Fibroblast of skin of right biceps (primary cell): ENCODE measurements at regions not wholly inside any gene's neighbourhood (a gene's known extent, or its start where the extent isn't known, plus 50 kb on each side); places are given as distances from the start of the nearest gene placed in this dataset.

Experiments used
- DNase-seq: peaks from one replicate; pipeline ENCODE4 v3.0.0-alpha.2; 2013

DNA sequence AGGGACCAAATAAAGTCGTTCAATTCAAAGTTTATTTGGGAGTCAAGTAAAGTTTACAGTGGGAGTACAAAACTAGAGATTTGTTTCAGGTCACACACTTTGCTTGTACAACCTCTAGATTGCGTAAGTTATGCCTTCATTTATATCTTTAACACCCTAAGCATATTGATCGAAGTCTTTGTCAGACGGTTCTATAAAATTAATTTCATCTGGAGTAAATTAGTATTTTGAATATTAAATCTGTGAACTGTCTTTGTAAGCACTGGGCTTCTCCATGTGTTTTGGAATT is 119.7 kb downstream of the ACAA2 start:
- DNase-seq, result no peak

DNA sequence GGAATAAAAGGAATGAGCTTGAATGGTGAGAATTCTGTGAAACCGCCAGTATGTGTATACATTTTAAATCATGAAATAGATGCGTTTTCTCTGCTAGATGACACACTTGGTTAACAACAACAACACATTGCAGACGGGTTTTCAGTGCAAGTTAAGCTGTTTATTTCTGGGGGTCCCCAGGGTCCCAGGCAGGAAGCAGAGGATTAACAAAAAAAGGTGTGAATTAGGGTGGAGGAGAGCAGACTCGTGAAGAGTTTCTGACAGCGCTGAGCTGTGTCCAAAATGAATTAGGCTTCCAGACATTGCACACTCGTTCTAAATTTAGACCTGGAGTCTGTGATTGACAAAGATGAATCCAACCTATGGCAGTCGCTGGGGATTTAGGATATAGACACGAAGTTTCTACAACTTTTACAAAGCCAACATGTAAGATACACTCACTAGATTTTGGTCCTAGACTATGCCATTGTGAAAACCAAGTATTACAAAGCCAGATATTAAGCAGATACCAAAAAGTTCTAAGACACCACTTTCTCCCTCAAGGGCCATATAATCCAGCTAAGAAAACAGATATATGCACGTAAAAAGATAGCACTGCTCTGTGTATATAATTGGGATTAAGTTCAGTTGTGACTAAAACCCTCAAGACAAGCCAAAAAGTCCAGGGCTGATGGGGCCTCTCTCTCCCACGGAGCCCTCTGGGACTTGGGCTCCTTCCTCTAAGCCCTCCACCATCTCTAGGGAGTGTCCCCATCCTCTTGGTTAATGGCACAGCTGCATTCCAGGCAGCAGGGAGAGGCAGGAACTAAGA is 120.2 kb downstream of the ACAA2 start:
- peak; percentile 27 for DNase-seq

DNA sequence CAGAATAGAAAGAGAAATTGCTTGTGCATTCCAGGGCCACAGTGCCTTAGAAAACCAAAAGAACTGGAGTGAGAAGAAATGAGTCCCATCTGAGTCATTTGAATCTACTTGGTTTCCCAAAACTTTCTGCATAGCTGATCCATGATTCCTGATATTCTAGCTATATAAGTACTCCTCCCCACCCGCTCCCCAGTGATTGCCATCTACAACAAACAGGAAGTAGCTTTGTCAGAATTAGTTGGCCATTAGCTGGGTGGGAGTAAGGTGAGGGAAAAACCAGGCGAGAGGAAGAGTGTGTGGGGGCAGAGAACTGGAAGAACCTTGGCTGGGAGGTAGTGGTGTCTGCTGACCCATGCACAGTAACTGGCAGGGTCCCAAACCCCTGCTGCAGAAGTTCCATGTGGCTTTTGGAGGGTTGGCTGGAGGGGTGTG is 122.1 kb downstream of the ACAA2 start:
- peak; percentile 98 for DNase-seq

DNA sequence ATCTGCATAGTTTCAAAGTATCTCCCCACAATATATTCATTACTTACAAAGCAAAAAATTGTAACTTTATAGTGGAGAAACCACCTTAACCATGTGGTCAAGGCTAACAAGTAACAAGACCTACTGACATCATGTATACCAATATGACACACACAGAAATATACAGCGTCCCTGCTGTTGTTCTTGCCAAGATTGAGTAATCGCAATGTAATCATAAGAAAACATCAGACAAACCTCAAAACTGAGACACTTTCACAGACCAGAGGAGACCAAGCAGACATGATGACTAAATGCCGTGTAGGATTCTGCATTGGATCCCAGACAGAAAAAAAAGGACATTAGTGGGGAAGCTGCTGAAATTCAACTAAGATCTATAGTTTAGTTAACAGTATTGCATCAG is 123.0 kb downstream of the ACAA2 start:
- DNase-seq, result peak; percentile 98

DNA sequence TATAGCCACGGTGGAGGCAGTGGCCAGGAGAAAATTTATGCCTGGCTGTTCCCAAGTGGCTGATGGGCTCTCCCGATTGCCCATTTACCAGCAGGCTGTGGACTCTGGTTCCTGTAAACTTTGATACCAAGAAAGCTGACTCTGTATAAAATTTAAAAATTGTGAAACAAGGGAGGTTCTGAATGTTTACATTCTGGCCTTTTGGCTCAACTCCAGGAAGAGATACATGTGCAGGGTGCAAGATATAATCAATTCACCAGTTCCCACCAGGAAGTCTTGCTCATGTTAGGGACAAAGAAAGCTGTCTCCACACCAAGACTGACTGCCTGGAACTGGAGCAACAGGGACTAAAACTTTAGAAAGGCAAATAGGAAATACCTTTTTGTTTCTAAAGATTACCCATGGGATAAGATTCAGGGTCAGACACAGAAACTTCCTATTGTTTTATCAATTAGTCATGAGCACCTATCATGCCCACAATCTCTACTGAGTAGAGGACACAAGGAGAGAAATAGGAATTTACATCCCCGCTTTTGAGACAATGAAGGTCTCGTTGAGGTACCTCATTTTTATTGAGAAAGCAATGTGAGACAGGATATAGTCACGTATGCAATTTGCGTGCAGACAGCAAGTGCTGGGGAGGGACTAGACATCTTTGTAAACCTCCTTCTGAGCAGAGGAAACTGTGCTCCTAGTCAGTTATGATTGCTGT is 123.5 kb downstream of the LIPG start:
- no peak for DNase-seq

DNA sequence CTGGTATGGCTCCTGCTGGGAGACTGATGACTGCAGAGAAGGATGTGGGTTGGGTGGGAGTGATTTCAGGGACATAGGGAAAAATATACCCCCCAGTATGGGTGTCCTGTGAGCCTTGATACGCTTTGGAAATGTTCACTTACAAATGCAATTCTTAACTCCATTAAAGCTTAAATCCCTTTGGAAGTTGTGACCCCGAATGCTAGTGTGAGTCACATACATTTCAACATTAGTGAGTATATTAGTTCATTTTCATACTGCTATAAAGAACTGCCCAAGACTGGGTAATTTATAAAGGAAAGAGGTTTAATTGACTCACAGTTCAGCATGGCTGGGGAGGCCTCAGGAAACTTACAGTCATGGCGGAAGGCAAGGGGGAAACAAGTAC is 120.9 kb downstream of the LIPG start:
- DNase-seq, result peak; percentile 59

DNA sequence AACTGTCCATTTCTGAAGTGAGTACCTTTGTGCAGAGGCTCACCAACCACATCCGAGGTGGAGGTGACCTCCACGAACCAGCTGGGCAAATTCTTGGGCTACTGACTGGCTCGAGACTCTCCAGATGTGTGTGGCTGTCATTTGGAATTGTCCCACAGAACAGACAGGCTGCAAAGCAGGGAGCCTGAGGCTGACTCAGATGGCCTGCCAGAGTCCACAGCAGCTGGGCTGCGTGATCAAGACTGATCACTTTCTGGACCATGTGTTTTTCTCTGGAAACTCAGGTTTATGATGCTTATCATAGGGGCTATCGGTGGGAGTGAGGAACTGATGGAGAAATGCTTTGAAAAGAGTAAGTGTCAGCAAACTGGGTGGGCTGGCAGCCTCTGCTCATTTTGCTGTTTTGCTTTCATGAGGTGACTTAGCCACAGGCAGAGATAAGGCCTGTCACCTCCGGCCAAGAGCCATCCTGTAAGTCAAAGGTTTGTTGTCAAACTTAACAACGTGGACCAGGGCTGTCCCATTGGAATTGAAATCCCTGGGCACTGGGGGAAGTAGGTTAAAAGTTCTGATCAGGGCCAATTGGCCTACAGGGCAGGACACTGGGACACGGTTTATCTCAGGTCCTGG is 120.4 kb downstream of the LIPG start:
- no peak for DNase-seq

DNA sequence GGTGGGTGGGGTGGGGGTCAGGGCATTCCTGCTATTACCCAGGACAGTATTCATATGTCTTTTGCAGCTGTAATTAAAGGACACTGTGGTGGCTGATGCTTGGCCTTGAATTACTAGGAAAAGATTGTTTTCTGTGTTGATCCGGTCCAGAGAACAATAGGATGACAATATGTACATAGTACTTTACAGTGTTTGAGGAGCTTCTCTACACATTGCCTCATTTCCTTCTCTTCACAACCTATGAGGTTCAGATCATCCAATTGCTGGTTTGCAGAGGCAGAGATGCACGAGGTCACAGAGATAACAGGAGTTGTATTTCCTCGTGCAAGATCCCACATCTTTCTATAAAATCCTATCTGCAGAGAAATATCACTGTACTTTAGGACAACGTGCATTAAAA is 119.5 kb downstream of the LIPG start:
- DNase-seq, result no peak

DNA sequence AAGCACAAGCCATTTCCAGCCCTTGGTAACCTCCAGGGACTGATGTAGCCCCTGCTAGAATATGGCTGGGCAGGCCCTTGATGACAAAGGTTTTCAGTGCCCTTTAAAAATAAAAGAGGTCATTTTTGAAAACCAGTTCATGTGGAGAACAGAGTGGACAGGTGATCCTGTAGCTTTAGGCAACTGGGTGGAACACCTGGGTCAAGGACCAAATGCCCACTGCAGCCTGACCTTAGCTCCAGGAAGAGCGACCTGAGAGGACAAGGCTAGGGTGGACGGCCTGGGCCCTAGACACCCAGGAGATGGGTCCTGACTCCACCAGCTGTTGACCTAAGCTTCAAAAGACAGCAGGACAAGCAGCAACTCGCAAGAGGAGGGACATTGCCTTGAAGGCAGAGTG is 116.6 kb downstream of the LIPG start:
- DNase-seq, result no peak

DNA sequence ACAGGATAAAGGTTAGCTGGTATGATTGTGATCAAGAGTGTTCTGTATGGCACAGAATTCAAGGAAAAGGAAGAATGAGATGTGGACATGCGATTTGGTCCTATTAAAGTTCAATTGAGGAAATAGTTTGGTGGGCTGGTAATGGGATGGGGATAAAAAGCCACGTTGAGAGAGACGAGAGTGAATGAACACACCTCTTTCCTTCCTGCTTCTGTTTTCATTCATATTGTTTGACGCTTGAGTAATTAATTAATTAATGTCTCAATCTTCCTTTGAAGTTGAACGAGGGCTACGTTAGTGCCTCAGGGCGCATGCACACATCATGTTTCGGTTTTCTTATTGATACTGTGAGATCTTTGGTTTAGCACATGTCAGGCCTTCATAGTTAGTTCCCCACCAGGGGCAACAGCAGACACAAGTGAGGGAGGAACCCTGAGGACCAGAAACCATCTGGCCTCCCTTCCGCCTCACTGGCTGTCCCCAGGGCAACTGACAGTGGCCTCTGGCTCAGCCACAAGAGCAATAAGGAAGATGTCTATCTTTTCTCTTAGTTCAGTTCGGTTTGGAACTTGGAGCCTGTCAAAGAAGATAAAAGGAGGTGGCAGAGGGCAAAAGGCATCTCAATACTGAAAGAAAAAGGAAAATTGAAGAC is 116.0 kb downstream of the LIPG start:
- no peak for DNase-seq

DNA sequence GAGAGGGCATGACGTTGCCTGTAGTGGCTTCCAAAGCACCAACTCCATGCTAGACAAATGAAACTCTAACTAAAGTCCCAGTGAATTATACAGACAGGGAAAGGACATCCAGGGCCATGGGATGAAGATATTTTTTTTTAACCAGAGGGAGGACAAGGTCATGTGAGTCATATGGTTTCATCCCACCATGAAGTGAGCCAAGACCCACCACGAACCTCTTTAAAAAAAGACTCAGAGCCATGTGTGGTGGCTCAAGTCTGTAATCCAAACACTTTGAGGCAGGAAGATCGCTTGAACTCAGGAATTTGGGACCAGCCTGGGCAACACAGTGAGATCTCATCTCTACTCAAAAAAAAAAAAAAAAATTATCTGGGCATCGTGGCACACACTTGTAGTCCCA is 115.2 kb downstream of the LIPG start:
- no peak for DNase-seq

DNA sequence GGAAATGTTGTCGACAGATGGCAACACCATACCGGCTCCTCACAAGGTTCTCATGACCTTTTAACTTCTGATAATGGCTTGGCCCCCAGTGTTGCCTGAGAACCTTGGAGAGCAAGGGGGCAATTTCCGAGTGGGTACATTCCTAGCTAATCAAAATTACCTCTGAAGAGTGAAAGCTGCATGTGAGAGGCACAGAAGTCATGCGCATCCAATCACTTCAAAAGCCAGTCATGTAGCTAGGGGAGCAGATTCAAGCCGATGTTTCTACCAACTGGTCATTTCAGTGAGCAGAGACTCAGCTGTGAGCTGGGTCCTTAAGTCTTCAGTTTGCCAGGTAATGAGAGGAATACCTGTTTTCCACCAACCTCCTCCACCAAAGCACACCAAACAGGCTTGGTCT is 111.4 kb downstream of the LIPG start:
- DNase-seq, result no peak

DNA sequence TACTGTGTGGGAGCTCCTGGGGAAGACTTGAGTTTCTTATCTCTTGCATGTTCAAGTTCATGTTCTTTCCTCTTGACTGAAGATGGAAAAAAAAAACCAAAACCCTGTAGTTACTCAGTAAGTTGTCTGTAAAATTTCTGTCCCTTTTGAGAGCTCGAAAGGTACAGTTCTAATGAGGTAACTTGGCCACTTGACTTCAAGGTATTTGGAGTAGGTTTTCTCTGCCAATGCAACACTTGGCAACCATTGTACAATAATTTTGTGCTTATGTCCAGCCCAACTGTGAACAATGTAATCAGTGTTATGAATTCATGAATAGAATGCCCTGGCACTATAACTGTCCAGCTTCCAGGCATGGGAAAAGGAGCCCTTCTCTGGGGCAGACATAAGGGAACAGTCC is 111.0 kb downstream of the LIPG start:
- no peak for DNase-seq

DNA sequence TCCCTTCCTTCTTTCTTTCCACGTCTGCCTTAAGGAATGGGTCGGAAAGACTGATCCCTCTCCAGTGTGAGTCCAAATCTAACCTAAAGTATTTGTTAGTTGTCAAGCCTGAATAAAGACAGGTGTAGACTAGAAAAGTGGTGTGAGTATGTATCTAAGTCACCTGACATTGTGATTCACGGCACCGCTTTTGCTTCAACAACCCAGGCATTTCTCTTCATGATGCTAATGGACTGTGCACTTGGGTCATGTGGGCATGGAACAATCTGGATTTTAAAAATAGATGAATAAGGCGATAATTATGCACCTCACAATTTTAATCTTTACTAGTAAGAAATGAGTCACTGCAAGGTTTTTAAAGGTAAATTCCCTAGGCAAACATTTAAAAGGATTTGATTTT is 107.5 kb downstream of the LIPG start:
- no peak for DNase-seq

DNA sequence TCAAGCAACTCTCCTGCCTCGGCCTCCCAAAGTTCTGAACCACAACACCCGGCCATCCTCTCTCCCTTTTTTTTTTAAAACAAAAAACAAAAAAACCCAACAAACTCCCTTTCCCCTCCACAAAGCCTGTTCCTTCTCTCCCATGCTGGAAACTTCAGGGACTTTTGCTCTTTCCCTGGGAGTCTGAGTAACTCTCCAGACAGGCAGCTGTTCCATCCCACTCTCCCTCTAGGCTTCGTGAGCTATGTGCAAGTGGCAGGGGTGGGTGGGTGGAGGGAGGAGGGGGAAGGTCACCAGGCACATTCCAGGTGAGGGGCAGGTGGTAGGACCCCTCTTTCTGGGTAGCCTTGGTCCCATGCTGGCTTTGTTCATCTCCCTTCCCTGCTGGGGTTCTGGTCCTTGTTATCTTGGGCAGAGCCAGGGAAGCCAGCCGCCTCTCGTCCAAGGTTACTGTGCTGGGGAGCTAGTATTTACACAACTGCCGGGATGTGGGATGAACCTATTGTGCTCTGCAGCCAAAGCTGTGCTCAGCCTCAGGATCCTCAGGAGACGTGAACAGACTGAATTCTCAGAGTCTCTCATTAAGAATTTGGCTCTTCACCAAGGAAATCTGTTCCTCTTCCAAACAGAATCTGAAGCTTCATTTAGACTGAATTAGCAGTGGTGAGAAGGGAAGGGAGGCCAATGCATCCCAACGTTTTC is 106.9 kb downstream of the LIPG start:
- peak; percentile 26 for DNase-seq

DNA sequence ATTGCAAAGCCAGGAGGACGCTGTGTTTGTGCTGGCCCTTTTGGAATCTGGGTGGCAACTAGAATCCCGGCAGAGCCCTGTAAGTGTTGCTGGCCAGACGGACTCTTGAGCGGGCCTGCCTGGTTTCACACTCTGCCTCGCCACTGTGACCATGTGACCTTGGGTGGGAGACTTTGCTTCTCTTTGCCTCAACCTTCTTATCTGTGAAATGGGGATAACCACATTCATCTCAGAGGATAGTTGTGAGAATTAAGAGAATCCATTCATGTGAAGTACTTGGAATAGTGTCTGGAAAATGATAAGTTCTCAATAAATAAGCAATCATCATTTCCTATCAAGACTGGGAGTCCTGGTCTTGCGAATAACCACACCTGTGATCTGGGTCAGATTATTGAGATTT is 105.6 kb downstream of the LIPG start:
- no peak for DNase-seq

DNA sequence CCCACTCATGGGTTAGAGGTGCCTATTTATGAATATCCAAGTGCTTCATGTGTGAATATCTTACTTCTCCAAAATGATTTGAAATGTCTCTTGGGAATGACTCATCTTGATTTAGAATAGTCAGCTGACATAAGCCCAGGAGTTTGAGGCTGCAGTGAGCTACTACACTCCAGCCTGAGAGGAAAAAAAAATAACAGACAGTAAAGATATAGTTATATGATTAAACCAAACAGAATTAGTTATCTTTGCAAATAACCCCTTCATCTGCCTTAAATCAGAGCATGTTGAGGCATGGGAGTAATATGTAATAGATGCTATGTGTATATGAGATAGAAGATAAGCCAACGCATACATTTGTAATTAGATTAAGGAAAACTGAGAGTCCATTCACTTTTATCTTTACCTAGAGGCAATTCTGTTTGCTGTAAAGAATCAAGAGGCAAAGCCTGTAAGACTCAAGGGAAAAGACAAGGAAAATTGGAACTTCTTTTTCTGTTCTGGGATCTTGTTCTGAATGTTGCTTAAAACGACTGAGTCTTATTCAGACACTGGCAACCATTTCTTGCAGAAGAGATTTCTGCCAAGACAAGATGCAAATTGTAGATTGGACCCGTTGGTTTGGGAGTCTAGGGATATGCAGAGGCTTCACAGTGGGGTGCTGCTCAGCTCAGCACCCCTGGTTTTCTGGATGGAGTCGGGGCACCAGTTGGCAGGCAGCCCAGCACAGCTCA is 104.4 kb downstream of the LIPG start:
- peak; percentile 69 for DNase-seq

DNA sequence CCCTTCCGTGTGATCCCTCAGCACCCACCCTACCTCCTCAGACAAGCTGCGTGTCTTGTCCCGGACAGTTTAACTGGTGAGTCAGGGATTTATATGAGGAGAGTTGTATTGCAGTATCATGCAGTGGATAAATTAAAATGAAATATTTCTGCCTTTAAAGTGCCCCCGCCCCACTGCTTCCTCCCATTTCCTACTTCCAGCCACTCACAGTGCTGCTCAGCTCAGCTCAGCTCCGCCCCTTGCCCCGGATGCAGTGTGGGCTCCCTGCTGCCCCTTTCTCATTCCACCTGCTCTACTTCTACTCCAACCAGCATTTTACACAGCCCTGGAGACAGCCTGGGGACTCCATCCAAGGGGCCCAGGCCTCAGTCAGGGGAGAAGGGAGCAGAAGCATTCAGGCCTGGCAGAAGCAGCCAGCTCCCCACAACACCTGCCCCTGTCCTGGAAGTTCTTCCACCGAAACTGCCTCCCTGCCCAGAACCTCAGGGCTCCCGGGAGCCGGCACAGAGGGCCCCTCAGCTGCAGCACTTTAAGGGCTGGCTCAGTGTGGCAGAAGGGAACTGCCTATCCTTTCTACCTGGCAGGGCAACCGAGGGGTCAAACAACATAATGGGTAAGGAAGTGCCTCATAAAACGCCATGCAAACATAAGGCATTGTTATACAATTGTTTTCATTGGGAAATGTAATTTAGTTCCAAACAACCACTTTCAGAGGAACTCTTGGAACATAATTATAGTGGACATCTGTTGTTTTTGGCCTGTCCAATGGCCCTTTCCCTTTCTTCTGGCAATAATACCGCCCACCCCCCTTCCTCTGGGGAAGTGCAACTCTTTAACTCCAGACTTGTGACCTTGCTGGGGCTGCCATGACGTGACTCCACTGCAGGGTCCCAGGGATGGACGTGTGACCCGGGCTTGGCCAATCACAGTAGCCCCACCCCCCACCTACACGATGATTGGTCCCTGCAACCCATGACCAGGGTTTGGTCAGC is 102.3 kb downstream of the LIPG start:
- DNase-seq, result peak; percentile 20

DNA sequence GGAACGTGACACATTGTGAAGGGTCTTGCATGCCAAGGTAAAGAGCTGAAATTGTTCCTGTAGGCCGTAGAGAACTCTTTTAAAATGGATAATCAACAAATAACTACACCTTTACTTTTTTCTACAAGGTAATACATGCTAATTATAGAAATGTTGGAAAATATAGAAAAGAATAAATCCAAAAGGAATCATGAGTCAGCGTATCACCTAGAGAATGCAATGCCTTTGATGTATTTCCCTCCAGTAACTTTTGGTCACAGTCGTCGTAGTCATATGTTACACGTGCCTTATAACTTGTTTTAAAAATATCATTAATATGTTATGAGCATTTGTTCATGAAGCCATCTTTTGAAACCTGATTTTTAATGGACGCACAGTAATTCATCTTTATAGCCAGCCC is 100.6 kb downstream of the LIPG start:
- no peak for DNase-seq

DNA sequence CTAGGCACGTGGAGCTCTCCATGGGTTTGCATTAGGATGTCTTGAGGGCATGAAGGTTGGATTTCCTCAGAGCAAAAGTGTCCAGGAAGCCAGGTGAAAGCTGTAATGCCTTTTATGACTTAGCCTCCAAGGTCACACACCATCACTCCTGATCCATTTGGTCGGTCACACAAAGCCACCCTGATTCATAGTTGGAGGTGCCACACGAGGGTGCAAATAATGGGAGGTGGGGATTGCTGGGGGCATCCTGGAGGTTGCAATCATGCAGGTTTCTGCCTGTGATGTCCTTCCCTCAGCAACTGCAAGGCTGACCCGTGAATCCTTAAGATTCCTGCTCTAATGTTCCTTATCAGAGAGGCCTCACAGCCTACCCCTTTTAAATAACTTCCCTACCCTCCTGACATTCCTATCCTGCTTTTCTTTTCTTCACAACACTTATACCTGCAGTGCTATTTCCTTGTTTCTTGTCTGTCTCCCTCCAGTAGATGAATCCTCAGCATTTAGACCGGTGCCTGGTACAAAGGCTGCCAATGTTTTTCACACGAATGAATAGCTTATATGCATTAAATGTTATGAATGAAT is 97.1 kb downstream of the LIPG start:
- DNase-seq, result no peak
